HEK293T (cell line): ENCODE measurements at regions not wholly inside any gene's neighbourhood (a gene's known extent, or its start where the extent isn't known, plus 50 kb on each side); places are given as distances from the start of the nearest gene placed in this dataset.

Source experiments
- CTCF ChIA-PET: fragments of 350-600 bp; formaldehyde crosslinking; extraction: SDS; loops from one replicate; lab custom pipeline; 2021; ENCODE audit warnings: antibody characterized with exemption, inconsistent platforms; lab: Yijun Ruan, JAX
- POLR2A ChIA-PET: fragments of 350-600 bp; formaldehyde crosslinking; extraction: SDS; loops from one replicate; lab custom pipeline; 2020; ENCODE audit warnings: antibody characterized with exemption, inconsistent platforms; lab: Yijun Ruan, JAX
- DNase-seq: peaks from one replicate; pipeline ENCODE4 v3.0.0; 2012; ENCODE audit warnings: mixed read lengths; ENCODE audit errors: extremely low spot score
- ARNT ChIP-seq: fragments of 450-650 bp; IDR thresholded peaks from 2 replicates; pipeline ENCODE4 v1.6.1; 2017; ENCODE audit warnings: mild to moderate bottlenecking
- BHLHE40 ChIP-seq: fragments of 450-650 bp; IDR thresholded peaks from 2 replicates; pipeline ENCODE4 v1.6.1; 2016; ENCODE audit warnings: mild to moderate bottlenecking, moderate library complexity, borderline replicate concordance
- CTBP1 ChIP-seq: fragments of 450-650 bp; IDR thresholded peaks from 2 replicates; pipeline ENCODE4 v1.6.1; 2016; ENCODE audit warnings: borderline replicate concordance
- ELF4 ChIP-seq: fragments of 450-650 bp; IDR thresholded peaks from 2 replicates; pipeline ENCODE4 v1.6.1; 2017; ENCODE audit warnings: antibody characterized with exemption
- FOXA1 ChIP-seq: fragments of 450-650 bp; IDR thresholded peaks from 2 replicates; pipeline ENCODE4 v1.6.1; 2016; ENCODE audit warnings: mild to moderate bottlenecking
- FOXK2 ChIP-seq: fragments of 450-650 bp; IDR thresholded peaks from 2 replicates; pipeline ENCODE4 v1.6.1; 2016; ENCODE audit warnings: mild to moderate bottlenecking
- FOXM1 ChIP-seq: fragments of 450-650 bp; IDR thresholded peaks from 2 replicates; pipeline ENCODE4 v1.6.1; 2017; ENCODE audit warnings: mild to moderate bottlenecking, borderline replicate concordance
- HDGF ChIP-seq: fragments of 450-650 bp; IDR thresholded peaks from 2 replicates; pipeline ENCODE4 v1.6.1; 2017; ENCODE audit warnings: antibody characterized with exemption, borderline replicate concordance
- L3MBTL2 ChIP-seq: fragments of 450-650 bp; conservative IDR thresholded peaks from 2 replicates; pipeline ENCODE4 v1.6.1; 2016; ENCODE audit warnings: mild to moderate bottlenecking
- LEF1 ChIP-seq: fragments of 450-650 bp; IDR thresholded peaks from 2 replicates; pipeline ENCODE4 v1.6.1; 2017; ENCODE audit warnings: mild to moderate bottlenecking, borderline replicate concordance
- NFRKB ChIP-seq: fragments of 450-650 bp; IDR thresholded peaks from 2 replicates; pipeline ENCODE4 v1.6.1; 2016; ENCODE audit warnings: mild to moderate bottlenecking, moderate library complexity
- SP1 ChIP-seq: fragments of 450-650 bp; IDR thresholded peaks from 2 replicates; pipeline ENCODE4 v1.6.1; 2017
- SUZ12 ChIP-seq: fragments of 450-650 bp; IDR thresholded peaks from 2 replicates; pipeline ENCODE4 v1.6.1; 2016; ENCODE audit warnings: mild to moderate bottlenecking
- TARDBP ChIP-seq: fragments of 450-650 bp; IDR thresholded peaks from 2 replicates; pipeline ENCODE4 v1.6.1; 2016
- ZNF384 ChIP-seq: fragments of 450-650 bp; IDR thresholded peaks from 2 replicates; pipeline ENCODE4 v1.6.1; 2016
- TF ChIP-seq, protein P1 (sequence below): fragments of 450-650 bp; IDR thresholded peaks from 2 replicates; pipeline ENCODE4 v1.6.1; 2016

GRCh38 chr5:173703466-173703865 is 87.0 kb upstream of the BOD1 start:
- CTCF ChIA-PET = interaction anchor here (0.6 kb wide), 1 partner anchor 1117 kb away, joined by 3 read pairs; no protein-coding TSS in a partner anchor
- TF ChIP-seq CTBP1 (no peak), FOXM1 (no peak), LEF1 (no peak), ZNF384 (no peak), ARNT (no peak)
- POLR2A ChIA-PET = no interaction called here
- no peak for DNase-seq

DNA sequence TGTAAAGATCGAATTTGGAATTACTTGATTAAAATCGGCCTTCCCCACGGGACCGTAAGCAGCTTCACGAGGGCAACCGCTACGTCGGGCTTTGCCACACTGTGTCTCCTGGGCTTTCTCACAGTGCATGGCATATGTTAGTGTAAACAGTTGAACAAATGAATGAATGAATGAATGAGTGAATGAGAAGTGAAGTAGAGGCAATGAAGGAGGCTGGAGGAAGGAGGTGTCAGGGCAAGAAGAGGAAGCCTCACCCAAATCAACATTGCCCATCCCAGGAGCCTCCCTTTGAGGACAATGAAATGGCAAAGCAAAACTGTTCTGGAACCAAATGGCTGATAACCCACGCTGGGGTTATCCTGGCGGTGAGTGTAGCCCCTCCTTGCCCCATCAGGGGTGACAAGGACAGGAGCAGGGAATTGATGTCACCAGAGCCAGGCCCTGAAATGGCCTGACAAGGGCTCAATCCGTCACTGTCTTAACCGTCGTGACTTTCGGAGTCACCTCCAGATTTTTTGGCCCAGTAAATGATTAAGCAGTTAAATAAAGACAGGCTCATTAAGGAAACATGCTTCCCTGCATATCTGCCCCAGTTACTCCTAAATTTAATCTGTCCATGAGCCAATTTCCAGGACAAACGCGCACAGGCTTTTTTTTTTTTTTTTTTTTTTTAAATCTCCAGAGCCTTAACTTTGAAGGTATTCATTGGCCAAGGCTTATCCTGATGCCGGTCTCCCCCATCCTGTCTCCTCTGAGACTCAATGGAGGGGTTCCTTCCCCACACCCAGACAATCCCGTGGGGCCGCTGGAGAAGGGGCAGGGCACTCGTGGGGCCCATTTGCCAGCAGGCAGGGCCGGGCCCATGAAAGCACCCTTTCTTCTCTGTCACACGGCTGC is 88.4 kb upstream of the BOD1 start:
- CTCF ChIA-PET = no interaction called here
- no peak for DNase-seq
- POLR2A ChIA-PET = no interaction called here
- TF ChIP-seq BHLHE40 (no peak), FOXK2 (no peak), L3MBTL2 (no peak), HDGF (no peak), NFRKB (no peak), ARNT (no peak), SP1 (no peak), LEF1 (no peak), CTBP1 (no peak), TARDBP (no peak), ZNF384 (no peak), FOXM1 (no peak), SUZ12 (no peak), FOXA1 (no peak), ELF4 (no peak)
- TF ChIP-seq, protein P1, sequence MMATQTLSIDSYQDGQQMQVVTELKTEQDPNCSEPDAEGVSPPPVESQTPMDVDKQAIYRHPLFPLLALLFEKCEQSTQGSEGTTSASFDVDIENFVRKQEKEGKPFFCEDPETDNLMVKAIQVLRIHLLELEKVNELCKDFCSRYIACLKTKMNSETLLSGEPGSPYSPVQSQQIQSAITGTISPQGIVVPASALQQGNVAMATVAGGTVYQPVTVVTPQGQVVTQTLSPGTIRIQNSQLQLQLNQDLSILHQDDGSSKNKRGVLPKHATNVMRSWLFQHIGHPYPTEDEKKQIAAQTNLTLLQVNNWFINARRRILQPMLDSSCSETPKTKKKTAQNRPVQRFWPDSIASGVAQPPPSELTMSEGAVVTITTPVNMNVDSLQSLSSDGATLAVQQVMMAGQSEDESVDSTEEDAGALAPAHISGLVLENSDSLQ = no peak

- ChIA-PET CTCF (no interaction called here), POLR2A (no interaction called here)
- TF ChIP-seq BHLHE40 (no peak), L3MBTL2 (no peak), NFRKB (no peak), CTBP1 (no peak), FOXA1 (no peak), SUZ12 (no peak), FOXK2 (no peak), TARDBP (no peak), LEF1 (no peak), ELF4 (no peak), SP1 (no peak), ZNF384 (no peak), HDGF (no peak)
- TF ChIP-seq, protein P1 = no peak
- DNase-seq = no peak
Measured at GRCh38 chr5:173705512-173706044, 89.1 kb upstream of the BOD1 start.

- CTCF ChIA-PET = interaction anchor here (0.9 kb wide), 1 partner anchor 14 kb away, joined by 3 read pairs; no protein-coding TSS in a partner anchor
- no peak for TF ChIP-seq NFRKB
- POLR2A ChIA-PET = no interaction called here
- no peak for DNase-seq
Measured at GRCh38 chr5:173706700-173707099, 90.2 kb upstream of the BOD1 start.

- ChIA-PET POLR2A (no interaction called here), CTCF (no interaction called here)
- no peak for DNase-seq
- no peak for TF ChIP-seq HDGF
- TF ChIP-seq L3MBTL2 = no peak
- no peak for TF ChIP-seq TARDBP
- no peak for TF ChIP-seq ELF4
- TF ChIP-seq, protein P1 = no peak
- TF ChIP-seq ARNT = no peak
- TF ChIP-seq SP1 = no peak
- TF ChIP-seq LEF1 = no peak
- TF ChIP-seq SUZ12 = no peak
- TF ChIP-seq FOXK2 = no peak
- no peak for TF ChIP-seq NFRKB
- no peak for TF ChIP-seq FOXM1
- TF ChIP-seq CTBP1 = no peak
- TF ChIP-seq FOXA1 = no peak
- no peak for TF ChIP-seq ZNF384
- TF ChIP-seq BHLHE40 = no peak
Measured at GRCh38 chr5:173707392-173707791, 90.9 kb upstream of the BOD1 start.

DNA sequence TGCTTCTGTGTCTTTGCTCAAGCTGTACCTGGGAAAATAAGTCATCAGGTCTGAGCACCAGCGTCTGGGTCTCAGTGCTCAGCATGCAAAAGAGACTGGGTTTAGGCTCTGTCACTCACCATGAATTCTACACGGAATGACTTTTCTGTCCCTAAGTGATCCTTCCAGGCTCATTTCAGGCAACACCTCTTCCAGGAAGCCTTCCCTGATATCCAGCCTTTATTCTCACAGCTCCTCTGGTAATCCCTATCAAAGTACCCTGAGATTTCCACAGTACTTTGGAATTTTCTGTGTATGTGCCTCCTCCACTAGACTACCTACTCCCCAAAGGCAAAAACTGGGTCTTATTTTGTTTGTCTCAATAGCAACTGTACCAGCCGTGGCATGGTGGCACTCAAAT is 92.7 kb upstream of the BOD1 start:
- no peak for DNase-seq
- ChIA-PET CTCF (no interaction called here), POLR2A (no interaction called here)
- TF ChIP-seq, protein P1 = no peak
- TF ChIP-seq ZNF384 = no peak
- no peak for TF ChIP-seq HDGF
- TF ChIP-seq ELF4 = no peak
- no peak for TF ChIP-seq SUZ12
- TF ChIP-seq BHLHE40 = no peak
- no peak for TF ChIP-seq CTBP1
- no peak for TF ChIP-seq TARDBP
- TF ChIP-seq FOXK2 = no peak
- no peak for TF ChIP-seq FOXM1
- no peak for TF ChIP-seq NFRKB
- TF ChIP-seq SP1 = no peak
